Transverse colon (tissue), 4 donors: ENCODE measurements at regions not wholly inside any gene's neighbourhood (a gene's known extent, or its start where the extent isn't known, plus 50 kb on each side); places are given as distances from the start of the nearest gene placed in this dataset.

Experiments
- DNase-seq: peaks from one replicate; pipeline ENCODE4 v3.0.0-alpha.2; 2019
- H3K27ac ChIP-seq, 4 donors: fragments of 200-600 bp; sonication (generic); 2 replicates each; pipeline ENCODE4 v1.5.1; 2016 to 2018; ENCODE audit warnings: inconsistent platforms in 4 of 4
- H3K27me3 ChIP-seq: fragments of 200-600 bp; sonication (generic); 2 replicates; pipeline ENCODE4 v1.5.1; 2017; ENCODE audit warnings: inconsistent platforms
- H3K36me3 ChIP-seq, 4 donors: fragments of 200-600 bp; sonication (generic); 2 replicates each; pipeline ENCODE4 v1.5.1; 2017 to 2019; ENCODE audit warnings: inconsistent platforms in 4 of 4
- H3K4me1 ChIP-seq, 4 donors: fragments of 200-600 bp; sonication (generic); 2 replicates each; pipeline ENCODE4 v1.5.1; 2017 to 2020; ENCODE audit warnings: inconsistent platforms in 4 of 4
- H3K4me3 ChIP-seq, 4 donors: fragments of 200-600 bp; sonication (generic); 1 replicate in 1 of 4; 2 replicates in 3 of 4; pipeline versions ENCODE4 v1.5.1 to v1.6.1; 2017 to 2019; ENCODE audit warnings: inconsistent platforms in 4 of 4
- H3K9me3 ChIP-seq, 2 donors: fragments of 200-600 bp; sonication (generic); 2 replicates each; pipeline ENCODE4 v1.5.1; 2017 to 2019; ENCODE audit warnings: inconsistent platforms in 2 of 2
- CTCF ChIP-seq, 5 experiments: fragments of 200-600 bp in 3 of 5; fragments of 450-650 bp in 2 of 5; sonication (generic) in 3 of 5; IDR thresholded peaks; 1 replicate in 2 of 5; 2 replicates in 3 of 5; pipeline ENCODE4 v1.5.1; 2016 to 2017; ENCODE audit warnings: antibody characterized with exemption in 5 of 5, inconsistent platforms in 3 of 5, mild to moderate bottlenecking in 2 of 5, moderate library complexity in 1 of 5
- EP300 ChIP-seq: sonication (generic); formaldehyde crosslinking; IDR thresholded peaks from one replicate; pipeline ENCODE4 v1.6.1; 2017; ENCODE audit warnings: antibody characterized with exemption, low read depth
- POLR2A ChIP-seq: fragments of 450-650 bp; IDR thresholded peaks from one replicate; pipeline ENCODE4 v1.6.1; 2016; ENCODE audit warnings: antibody characterized with exemption, mild to moderate bottlenecking, moderate library complexity
- POLR2AphosphoS5 ChIP-seq, 3 donors: sonication (generic); formaldehyde crosslinking; IDR thresholded peaks; one replicate each; pipeline ENCODE4 v1.6.1; 2016; ENCODE audit warnings: antibody characterized with exemption in 3 of 3
- WGBS, 2 donors: methylation state at CpG; one replicate each; pipeline ENCODE4 v1.1.5; 2018; ENCODE audit warnings: low coverage in 1 of 2; 5-methylcytosine and 5-hydroxymethylcytosine counted together
- in situ Hi-C, 4 donors: fragments of 200-750 bp; cut with MboI; loops; one replicate each; pipeline versions ENCODE4 v1.15.0 to v1.15.1; 2017; ENCODE audit warnings: low sequenced_read_pairs in 3 of 4, low pct_ligation_motif_present in 1 of 4, low pct_unique_long_range_greater_than_20kb in 1 of 4
- intact Hi-C: fragments of 100-400 bp; cut with DNase I; formaldehyde crosslinking; loops from one replicate; pipeline ENCODE4 v1.15.1; 2023; ENCODE audit warnings: low total_unique reads

GRCh38 chr6:45789238-45789637 is 226.4 kb downstream of the CLIC5 start:
- Histone ChIP-seq H3K36me3 (no peaks in the 10 kb centered on the region), H3K27me3 (no peaks in the 10 kb centered on the region), H3K9me3 (no peaks in the 10 kb centered on the region), H3K4me3 (no peak overlapping the region), H3K4me1 (no peaks in the 10 kb centered on the region), H3K27ac (no peak overlapping the region)
- DNase-seq = no peak
- in situ Hi-C loops (no loop called here), intact Hi-C loops (no loop called here)
- TF ChIP-seq POLR2AphosphoS5 (IDR thresholded peaks at IDR 0.05) (no peak), EP300 (no peak), CTCF (IDR thresholded peaks at IDR 0.05) (no peak), POLR2A (no peak)

GRCh38 chr6:45787384-45787783 is 228.3 kb downstream of the CLIC5 start:
- intact Hi-C loops = no loop called here

GRCh38 chr6:45786355-45786781 is 229.3 kb downstream of the CLIC5 start:
- in situ Hi-C loops (no loop called here), intact Hi-C loops (no loop called here)
- Histone ChIP-seq H3K27ac (no peak overlapping the region), H3K27me3 (no peaks in the 10 kb centered on the region), H3K36me3 (no peaks in the 10 kb centered on the region), H3K4me3 (no peak overlapping the region), H3K9me3 (no peaks in the 10 kb centered on the region), H3K4me1 (no peaks in the 10 kb centered on the region)
- 82 to 84% methylated on average over 6 of the region's 6 CpGs for WGBS, 2 donors
- no peak for DNase-seq
- TF ChIP-seq CTCF (IDR thresholded peaks at IDR 0.05) (no peak), POLR2A (no peak), EP300 (no peak), POLR2AphosphoS5 (IDR thresholded peaks at IDR 0.05) (no peak)

More at GRCh38 chr6:45787384-45787783, 228.3 kb downstream of the CLIC5 start:
- in situ Hi-C loops = no loop called here
- Histone ChIP-seq H3K4me1 (no peaks in the 10 kb centered on the region), H3K9me3 (no peaks in the 10 kb centered on the region), H3K4me3 (no peak overlapping the region), H3K27ac (no peak overlapping the region), H3K36me3 (no peaks in the 10 kb centered on the region), H3K27me3 (no peaks in the 10 kb centered on the region)
- 85% methylated on average over 3 of the region's 3 CpGs for WGBS, 2 donors
- no peak for TF ChIP-seq EP300
- TF ChIP-seq CTCF (IDR thresholded peaks at IDR 0.05) = no peak
- no peak for TF ChIP-seq POLR2AphosphoS5 (IDR thresholded peaks at IDR 0.05)
- TF ChIP-seq POLR2A = no peak
- no peak for DNase-seq

- WGBS, 2 donors = 100% methylated on average over 1 of the region's 1 CpG
- Histone ChIP-seq H3K4me1 (peaks cover 0 to 5% (median 2%) of the 10 kb centered on the region in 4 donors), H3K27ac (no peak overlapping the region), H3K36me3 (no peaks in the 10 kb centered on the region), H3K4me3 (no peak overlapping the region), H3K9me3 (no peaks in the 10 kb centered on the region), H3K27me3 (no peaks in the 10 kb centered on the region)
- in situ Hi-C loops = no loop called here
- DNase-seq = no peak
- TF ChIP-seq POLR2A (no peak), EP300 (no peak), POLR2AphosphoS5 (IDR thresholded peaks at IDR 0.05) (no peak), CTCF (IDR thresholded peaks at IDR 0.05) (no peak)
- intact Hi-C loops = no loop called here
These were observed 231.4 kb downstream of the CLIC5 start for GRCh38 chr6:45784250-45784649.
